Esophagus squamous epithelium (tissue), 5 donors: ENCODE measurements at regions not wholly inside any gene's neighbourhood (a gene's known extent, or its start where the extent isn't known, plus 50 kb on each side); places are given as distances from the start of the nearest gene placed in this dataset.

Source experiments
- DNase-seq: peaks from one replicate; lab custom pipeline; 2025; lab: John Stamatoyannopoulos, UW
- H3K27ac ChIP-seq, 4 donors: fragments of 200-600 bp; sonication (generic); one replicate each; pipeline ENCODE4 v1.5.1; 2016 to 2019; ENCODE audit warnings: mild to moderate bottlenecking in 1 of 4
- H3K27me3 ChIP-seq, 4 donors: fragments of 200-600 bp; sonication (generic); 1 replicate in 3 of 4; 2 replicates in 1 of 4; pipeline versions ENCODE4 v1.5.1 to v1.6.0; 2017 to 2021; ENCODE audit warnings: antibody characterized with exemption in 1 of 4
- H3K36me3 ChIP-seq, 3 donors: fragments of 200-600 bp; sonication (generic); one replicate each; pipeline ENCODE4 v1.5.1; 2016 to 2019
- H3K4me1 ChIP-seq, 3 donors: fragments of 200-600 bp; sonication (generic); one replicate each; pipeline ENCODE4 v1.5.1; 2017 to 2019
- H3K4me3 ChIP-seq, 4 donors: fragments of 200-600 bp; sonication (generic); 1 replicate in 3 of 4; 2 replicates in 1 of 4; pipeline ENCODE4 v1.5.1; 2016 to 2019; ENCODE audit warnings: mild to moderate bottlenecking in 2 of 4, moderate library complexity in 1 of 4
- H3K9me3 ChIP-seq, 3 donors: fragments of 200-600 bp; sonication (generic); one replicate each; pipeline ENCODE4 v1.5.1; 2016 to 2019
- POLR2A ChIP-seq, 4 donors: fragments of 450-650 bp; IDR thresholded peaks; one replicate each; pipeline ENCODE4 v1.6.1; 2017; ENCODE audit warnings: antibody characterized with exemption in 4 of 4, mild to moderate bottlenecking in 4 of 4, moderate library complexity in 3 of 4
- WGBS, 2 donors: methylation state at CpG; one replicate each; pipeline ENCODE4 v1.1.5; 2018; 5-methylcytosine and 5-hydroxymethylcytosine counted together
- intact Hi-C: fragments of 100-400 bp; cut with DNase I; formaldehyde crosslinking; loops from one replicate; pipeline ENCODE4 v1.15.0; 2022
- TF ChIP-seq, protein P1 (sequence below), 6 experiments: fragments of 450-650 bp in 4 of 6; fragments of 200-600 bp in 2 of 6; sonication (generic) in 2 of 6; IDR thresholded peaks; one replicate each; pipeline ENCODE4 v1.5.1; 2016 to 2019; ENCODE audit warnings: antibody characterized with exemption in 6 of 6, mild to moderate bottlenecking in 4 of 6, moderate library complexity in 4 of 6
- donor health status: DM: yes; HTN: yes; CAD: no.

DNA sequence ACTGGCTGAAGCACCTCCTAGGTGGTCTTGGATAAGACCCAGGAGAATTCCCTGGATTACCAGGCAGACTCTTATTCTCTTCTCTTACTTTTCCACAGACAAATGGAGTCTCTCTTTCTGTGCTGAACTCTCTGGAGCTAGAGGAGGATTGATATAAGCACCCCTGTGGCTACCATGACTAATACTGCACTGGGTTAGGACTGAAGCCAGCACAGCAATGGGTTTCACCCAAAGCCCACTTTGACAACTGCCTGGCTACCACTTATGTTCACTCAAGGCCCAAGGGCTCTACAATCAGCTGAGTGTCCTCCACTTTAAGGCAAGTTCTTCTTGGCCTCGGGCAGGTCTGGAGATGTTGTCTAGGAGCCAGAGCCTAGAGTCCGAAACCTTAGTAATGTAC is 225.5 kb downstream of the DIPK2A start:
- no peaks in the 10 kb centered on the region for H3K36me3 ChIP-seq
- intact Hi-C loops, result no loop called here
- no peaks in the 10 kb centered on the region for H3K27me3 ChIP-seq
- TF ChIP-seq, protein P1, sequence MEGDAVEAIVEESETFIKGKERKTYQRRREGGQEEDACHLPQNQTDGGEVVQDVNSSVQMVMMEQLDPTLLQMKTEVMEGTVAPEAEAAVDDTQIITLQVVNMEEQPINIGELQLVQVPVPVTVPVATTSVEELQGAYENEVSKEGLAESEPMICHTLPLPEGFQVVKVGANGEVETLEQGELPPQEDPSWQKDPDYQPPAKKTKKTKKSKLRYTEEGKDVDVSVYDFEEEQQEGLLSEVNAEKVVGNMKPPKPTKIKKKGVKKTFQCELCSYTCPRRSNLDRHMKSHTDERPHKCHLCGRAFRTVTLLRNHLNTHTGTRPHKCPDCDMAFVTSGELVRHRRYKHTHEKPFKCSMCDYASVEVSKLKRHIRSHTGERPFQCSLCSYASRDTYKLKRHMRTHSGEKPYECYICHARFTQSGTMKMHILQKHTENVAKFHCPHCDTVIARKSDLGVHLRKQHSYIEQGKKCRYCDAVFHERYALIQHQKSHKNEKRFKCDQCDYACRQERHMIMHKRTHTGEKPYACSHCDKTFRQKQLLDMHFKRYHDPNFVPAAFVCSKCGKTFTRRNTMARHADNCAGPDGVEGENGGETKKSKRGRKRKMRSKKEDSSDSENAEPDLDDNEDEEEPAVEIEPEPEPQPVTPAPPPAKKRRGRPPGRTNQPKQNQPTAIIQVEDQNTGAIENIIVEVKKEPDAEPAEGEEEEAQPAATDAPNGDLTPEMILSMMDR (IDR thresholded peaks at IDR 0.05), result no peak
- no peak for TF ChIP-seq POLR2A (IDR thresholded peaks at IDR 0.05)
- WGBS, 2 donors, result 94 to 100% methylated on average over 2 of the region's 2 CpGs
- peaks cover 0 to 17% (median 5%) of the 10 kb centered on the region in 3 donors for H3K9me3 ChIP-seq
- DNase-seq, result no peak
- no peaks in the 10 kb centered on the region for H3K4me1 ChIP-seq
- H3K27ac ChIP-seq, result no peak overlapping the region
- H3K4me3 ChIP-seq, result no peak overlapping the region

DNA sequence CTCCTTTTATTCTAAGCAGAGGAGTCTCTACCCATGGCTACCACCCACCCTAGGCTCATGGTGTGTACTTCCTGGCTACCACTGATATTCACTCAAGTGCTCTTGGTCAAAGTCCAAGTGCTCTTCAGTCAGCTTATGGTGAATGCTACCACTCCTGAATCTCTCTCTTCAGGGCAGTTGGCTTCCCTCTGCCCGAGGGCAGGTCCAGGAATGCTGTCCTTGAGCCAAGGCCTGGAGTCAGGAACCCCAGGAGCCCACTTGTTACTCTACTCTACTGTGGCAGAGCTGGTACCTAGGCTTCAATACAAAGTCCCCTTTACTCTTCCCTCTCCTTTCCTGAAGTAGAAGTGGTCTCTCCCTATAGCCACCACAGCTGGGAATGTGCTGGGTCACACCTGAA is 226.0 kb downstream of the DIPK2A start:
- no peak overlapping the region for H3K4me3 ChIP-seq
- DNase-seq, result no peak
- no peaks in the 10 kb centered on the region for H3K27me3 ChIP-seq
- peaks cover 0 to 17% (median 5%) of the 10 kb centered on the region in 3 donors for H3K9me3 ChIP-seq
- intact Hi-C loops, result no loop called here
- no peaks in the 10 kb centered on the region for H3K4me1 ChIP-seq
- no peak for TF ChIP-seq POLR2A (IDR thresholded peaks at IDR 0.05)
- TF ChIP-seq, protein P1 (IDR thresholded peaks at IDR 0.05), result no peak
- H3K27ac ChIP-seq, result no peak overlapping the region
- WGBS, 2 donors, result 67% methylated on average over 1 of the region's 1 CpG; no CpG with 5 or more reads in 1 of the 2 donors
- H3K36me3 ChIP-seq, result no peaks in the 10 kb centered on the region

DNA sequence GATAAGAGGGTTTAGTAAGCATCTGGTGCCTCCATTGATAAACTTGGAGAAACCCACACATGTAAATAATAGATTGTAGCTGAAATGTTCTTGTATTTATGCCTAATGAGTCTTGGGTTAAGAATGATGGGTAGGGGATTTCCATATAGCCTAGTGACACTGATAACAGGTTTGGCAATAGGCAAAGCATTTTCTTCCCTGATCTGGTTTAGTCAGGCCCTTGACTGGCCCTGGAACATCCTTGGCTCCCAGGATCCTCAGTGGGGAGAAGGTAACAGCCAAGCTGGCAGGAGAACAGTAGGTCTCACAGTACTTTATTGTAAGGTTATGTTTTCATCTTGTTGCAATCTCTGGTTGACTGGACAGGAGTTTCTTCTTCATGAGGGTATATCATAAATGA is 228.4 kb downstream of the DIPK2A start:
- Histone ChIP-seq H3K27ac (no peak overlapping the region), H3K9me3 (peaks cover 0 to 6% (median 0%) of the 10 kb centered on the region in 3 donors), H3K27me3 (no peaks in the 10 kb centered on the region), H3K36me3 (no peaks in the 10 kb centered on the region), H3K4me3 (no peak overlapping the region), H3K4me1 (no peaks in the 10 kb centered on the region)
- TF ChIP-seq, protein P1 (IDR thresholded peaks at IDR 0.05), result no peak
- TF ChIP-seq POLR2A (IDR thresholded peaks at IDR 0.05), result no peak
- intact Hi-C loops, result no loop called here
- DNase-seq, result no peak

DNA sequence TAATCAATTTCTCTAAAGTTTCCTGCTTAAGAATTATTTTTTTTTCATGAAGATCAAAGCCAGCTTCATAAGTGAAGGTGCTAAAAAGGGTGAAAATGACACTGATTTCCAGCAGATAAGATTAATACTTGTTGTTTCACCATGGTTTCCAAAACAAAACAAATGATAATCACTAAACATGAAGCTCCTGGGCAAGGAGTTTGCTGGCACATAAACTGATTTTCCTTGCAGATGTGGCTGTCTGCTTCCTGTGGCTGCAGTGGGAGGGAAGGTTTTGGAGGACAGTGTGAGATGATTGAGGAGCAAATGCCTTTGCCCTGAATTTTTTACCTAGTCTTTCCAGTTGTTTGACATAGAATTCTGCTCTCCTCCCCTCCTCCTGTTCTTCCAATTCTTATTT is 228.8 kb downstream of the DIPK2A start:
- Histone ChIP-seq H3K4me3 (no peak overlapping the region), H3K36me3 (no peaks in the 10 kb centered on the region), H3K4me1 (no peaks in the 10 kb centered on the region), H3K27ac (no peak overlapping the region), H3K27me3 (no peaks in the 10 kb centered on the region), H3K9me3 (peaks cover 0 to 2% (median 0%) of the 10 kb centered on the region in 3 donors)
- no peak for DNase-seq
- TF ChIP-seq POLR2A (IDR thresholded peaks at IDR 0.05), result no peak
- TF ChIP-seq, protein P1 (IDR thresholded peaks at IDR 0.05), result no peak
- intact Hi-C loops, result no loop called here

DNA sequence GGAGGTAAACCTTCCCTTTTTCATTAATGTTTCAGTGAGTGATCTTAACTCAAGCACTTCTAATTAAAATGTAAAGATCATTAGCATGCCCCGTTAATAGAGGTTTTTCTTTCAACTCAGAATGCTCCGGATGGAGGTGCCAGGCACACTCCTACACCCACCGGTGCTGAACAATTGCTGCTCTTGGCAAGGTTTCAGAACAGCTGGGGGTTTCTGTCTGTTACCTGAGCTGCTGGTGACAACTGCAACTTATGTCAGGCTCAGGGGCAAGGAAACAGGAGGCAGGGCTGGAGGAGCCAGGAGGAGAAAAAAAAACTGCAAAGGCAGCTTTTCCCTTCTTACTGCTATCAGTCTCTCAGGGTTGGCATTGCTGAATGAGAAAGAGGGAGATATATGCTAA is 250.1 kb downstream of the DIPK2A start:
- H3K27me3 ChIP-seq, result no peaks in the 10 kb centered on the region
- H3K4me3 ChIP-seq, result no peak overlapping the region
- H3K4me1 ChIP-seq, result peaks cover 0 to 6% (median 0%) of the 10 kb centered on the region in 3 donors
- no peak for DNase-seq
- H3K36me3 ChIP-seq, result no peaks in the 10 kb centered on the region
- WGBS, 2 donors, result 7 to 17% methylated on average over 3 of the region's 3 CpGs
- no peaks in the 10 kb centered on the region for H3K9me3 ChIP-seq
- intact Hi-C loops, result no loop called here
- no peak overlapping the region for H3K27ac ChIP-seq
- TF ChIP-seq POLR2A (IDR thresholded peaks at IDR 0.05), result no peak
- TF ChIP-seq, protein P1 (IDR thresholded peaks at IDR 0.05), result no peak
